HEK293 (cell line): ENCODE measurements at regions not wholly inside any gene's neighbourhood (a gene's known extent, or its start where the extent isn't known, plus 50 kb on each side); places are given as distances from the start of the nearest gene placed in this dataset.

Experiments used
- CTCF ChIA-PET: fragments of 350-600 bp; formaldehyde crosslinking; extraction: SDS; loops from one replicate; lab custom pipeline; 2021; ENCODE audit warnings: antibody characterized with exemption; lab: Yijun Ruan, JAX
- POLR2A ChIA-PET: fragments of 300-600 bp; formaldehyde crosslinking; extraction: SDS; loops from one replicate; lab custom pipeline; 2020; ENCODE audit warnings: antibody characterized with exemption, inconsistent platforms; lab: Yijun Ruan, JAX
- H3K27ac ChIP-seq: fragments of 200-500 bp; sonication (Bioruptor generic); 2 replicates; pipeline ENCODE4 v1.5.1; 2014; ENCODE audit warnings: low read depth, low read length, control low read depth, inconsistent platforms; ENCODE audit errors: extremely low read depth
- H3K36me3 ChIP-seq, 2 experiments: fragments of 200-500 bp in 1 of 2; sonication (Bioruptor generic) in 1 of 2; 1 replicate in 1 of 2; 2 replicates in 1 of 2; pipeline ENCODE4 v1.5.1; 2014 to 2017; ENCODE audit warnings: inconsistent platforms in 2 of 2, low read length in 2 of 2; ENCODE audit not compliant: control insufficient read depth in 2 of 2, insufficient read depth in 1 of 2
- H3K4me1 ChIP-seq: fragments of 200-500 bp; sonication (Bioruptor generic); 2 replicates; pipeline ENCODE4 v1.5.1; 2014; ENCODE audit warnings: mild to moderate bottlenecking, low read length, inconsistent platforms; ENCODE audit not compliant: control insufficient read depth, insufficient read depth
- H3K4me3 ChIP-seq: 2 replicates; pipeline ENCODE4 v1.5.1; 2011; ENCODE audit warnings: low read depth, mild to moderate bottlenecking, control low read depth, low read length, moderate library complexity
- H3K9me3 ChIP-seq: fragments of 200-500 bp; sonication (Bioruptor generic); 2 replicates; pipeline ENCODE4 v1.5.1; 2014; ENCODE audit warnings: low read depth, low read length, inconsistent platforms; ENCODE audit not compliant: control insufficient read depth, insufficient read depth
- FEZF1 ChIP-seq: fragments of 450-650 bp; formaldehyde crosslinking; IDR thresholded peaks from 2 replicates; pipeline ENCODE4 v1.5.1; 2016; ENCODE audit warnings: missing biosample characterization, missing genetic modification characterization
- MYNN ChIP-seq: fragments of 450-650 bp; formaldehyde crosslinking; IDR thresholded peaks from 2 replicates; pipeline ENCODE4 v1.5.1; 2016; ENCODE audit warnings: missing biosample characterization, missing genetic modification characterization, borderline replicate concordance
- WT1 ChIP-seq: fragments of 450-650 bp; formaldehyde crosslinking; IDR thresholded peaks from 2 replicates; pipeline ENCODE4 v1.5.1; 2016; ENCODE audit warnings: missing biosample characterization, missing genetic modification characterization
- YY2 ChIP-seq: fragments of 450-650 bp; formaldehyde crosslinking; IDR thresholded peaks from 2 replicates; pipeline ENCODE4 v1.5.1; 2016; ENCODE audit warnings: missing biosample characterization, missing genetic modification characterization
- ZNF114 ChIP-seq: fragments of 450-650 bp; formaldehyde crosslinking; IDR thresholded peaks from 2 replicates; pipeline ENCODE4 v1.5.0; 2017; ENCODE audit warnings: missing biosample characterization, missing genetic modification characterization
- ZNF169 ChIP-seq: fragments of 450-650 bp; formaldehyde crosslinking; IDR thresholded peaks from 2 replicates; pipeline ENCODE4 v1.5.1; 2016; ENCODE audit warnings: missing biosample characterization, missing genetic modification characterization
- ZNF175 ChIP-seq: fragments of 450-650 bp; formaldehyde crosslinking; IDR thresholded peaks from 2 replicates; pipeline ENCODE4 v1.5.1; 2016; ENCODE audit warnings: missing biosample characterization, missing genetic modification characterization
- ZNF2 ChIP-seq: fragments of 450-650 bp; formaldehyde crosslinking; IDR thresholded peaks from 2 replicates; pipeline ENCODE4 v1.5.1; 2016; ENCODE audit warnings: missing biosample characterization, missing genetic modification characterization
- ZNF211 ChIP-seq: fragments of 450-650 bp; formaldehyde crosslinking; IDR thresholded peaks from 2 replicates; pipeline ENCODE4 v1.5.1; 2016; ENCODE audit warnings: low read depth, missing biosample characterization, missing genetic modification characterization
- ZNF274 ChIP-seq, 2 experiments: fragments of 200-500 bp in 1 of 2; fragments of 450-650 bp in 1 of 2; sonication (Bioruptor generic) in 1 of 2; formaldehyde crosslinking in 1 of 2; IDR thresholded peaks; 2 replicates each; pipeline versions ENCODE4 v1.5.1 to v1.6.1; 2014 to 2016; ENCODE audit warnings: borderline replicate concordance in 1 of 2, inconsistent platforms in 1 of 2, low read length in 1 of 2, missing biosample characterization in 1 of 2, missing genetic modification characterization in 1 of 2
- ZNF280C ChIP-seq: fragments of 450-650 bp; formaldehyde crosslinking; IDR thresholded peaks from 2 replicates; pipeline ENCODE4 v1.5.1; 2016; ENCODE audit warnings: missing biosample characterization, missing genetic modification characterization
- ZNF518A ChIP-seq: fragments of 450-650 bp; formaldehyde crosslinking; conservative IDR thresholded peaks from 2 replicates; pipeline ENCODE4 v1.5.1; 2016; ENCODE audit warnings: low read depth, missing biosample characterization, missing genetic modification characterization
- ZNF558 ChIP-seq: fragments of 450-650 bp; formaldehyde crosslinking; IDR thresholded peaks from 2 replicates; pipeline ENCODE4 v1.5.1; 2016; ENCODE audit warnings: missing biosample characterization, missing genetic modification characterization
- ZNF561 ChIP-seq: fragments of 450-650 bp; IDR thresholded peaks from 2 replicates; pipeline ENCODE4 v1.5.1; 2018; ENCODE audit warnings: missing biosample characterization, missing genetic modification characterization, borderline replicate concordance
- ZNF585B ChIP-seq: fragments of 450-650 bp; formaldehyde crosslinking; IDR thresholded peaks from 2 replicates; pipeline ENCODE4 v1.5.1; 2016; ENCODE audit warnings: missing biosample characterization, missing genetic modification characterization
- ZNF626 ChIP-seq: fragments of 450-650 bp; sonication (Bioruptor Pico); formaldehyde crosslinking; IDR thresholded peaks from 2 replicates; pipeline ENCODE4 v1.5.1; 2018; ENCODE audit warnings: missing biosample characterization, missing genetic modification characterization, inconsistent platforms
- ZNF658 ChIP-seq: fragments of 450-650 bp; formaldehyde crosslinking; IDR thresholded peaks from 2 replicates; pipeline ENCODE4; 2016; ENCODE audit warnings: missing biosample characterization, missing genetic modification characterization
- ZNF660 ChIP-seq: fragments of 450-650 bp; IDR thresholded peaks from 2 replicates; pipeline ENCODE4 v1.5.1; 2018; ENCODE audit warnings: missing biosample characterization, mild to moderate bottlenecking, missing genetic modification characterization
- ZNF670 ChIP-seq: fragments of 450-650 bp; formaldehyde crosslinking; IDR thresholded peaks from 2 replicates; pipeline ENCODE4 v1.5.1; 2016; ENCODE audit warnings: missing biosample characterization, missing genetic modification characterization, low read depth
- ZNF76 ChIP-seq: fragments of 450-650 bp; formaldehyde crosslinking; IDR thresholded peaks from 2 replicates; pipeline ENCODE4; 2016; ENCODE audit warnings: low read depth, missing biosample characterization, missing genetic modification characterization, borderline replicate concordance
- ZNF768 ChIP-seq: fragments of 450-650 bp; formaldehyde crosslinking; IDR thresholded peaks from 2 replicates; pipeline ENCODE4 v1.5.1; 2018; ENCODE audit warnings: missing biosample characterization, mild to moderate bottlenecking, missing genetic modification characterization
- ZNF776 ChIP-seq: fragments of 450-650 bp; formaldehyde crosslinking; IDR thresholded peaks from 2 replicates; pipeline ENCODE4 v1.5.0; 2017; ENCODE audit warnings: missing biosample characterization, missing genetic modification characterization, borderline replicate concordance
- ZSCAN4 ChIP-seq: fragments of 450-650 bp; formaldehyde crosslinking; IDR thresholded peaks from 2 replicates; pipeline ENCODE4 v1.5.1; 2017; ENCODE audit warnings: missing biosample characterization, missing genetic modification characterization

GRCh38 chr6:3538536-3538935 is 81.7 kb upstream of the SLC22A23 start:
- Histone ChIP-seq H3K4me3 (no peak overlapping the region), H3K27ac (no peak overlapping the region), H3K9me3 (no peaks in the 10 kb centered on the region), H3K4me1 (no peaks in the 10 kb centered on the region), H3K36me3 (no peaks in the 10 kb centered on the region)
- POLR2A ChIA-PET = no interaction called here
- TF ChIP-seq ZNF114 (tag by site-specific recombination) = no peak
- no peak for TF ChIP-seq ZNF76
- TF ChIP-seq ZNF670 (tag by site-specific recombination) = no peak
- no peak for TF ChIP-seq FEZF1 (tag by site-specific recombination)
- TF ChIP-seq MYNN (tag by site-specific recombination) = no peak
- TF ChIP-seq ZNF558 (tag by site-specific recombination) = no peak
- TF ChIP-seq ZNF660 (tag by site-specific recombination) = no peak
- CTCF ChIA-PET = interaction anchor here (0.5 kb wide), 1 partner anchor 21 kb away, joined by 3 read pairs; no protein-coding TSS in a partner anchor

- no peaks in the 10 kb centered on the region for H3K9me3 ChIP-seq
- H3K27ac ChIP-seq = no peak overlapping the region
- ChIA-PET POLR2A (no interaction called here), CTCF (no interaction called here)
- H3K4me3 ChIP-seq = no peak overlapping the region
- TF ChIP-seq YY2 (tag by site-specific recombination) = no peak
- no peaks in the 10 kb centered on the region for H3K4me1 ChIP-seq
- no peaks in the 10 kb centered on the region for H3K36me3 ChIP-seq
Observed at GRCh38 chr6:3536901-3537300, 80.1 kb upstream of the SLC22A23 start.

GRCh38 chr6:3535776-3536435 is 79.1 kb upstream of the SLC22A23 start:
- H3K4me1 ChIP-seq = no peaks in the 10 kb centered on the region
- no peak overlapping the region for H3K4me3 ChIP-seq
- no peak for TF ChIP-seq ZNF518A (tag by site-specific recombination)
- TF ChIP-seq MYNN (tag by site-specific recombination) = no peak
- no peak for TF ChIP-seq ZNF768 (tag by site-specific recombination)
- TF ChIP-seq WT1 = no peak
- no peak for TF ChIP-seq ZNF776 (tag by site-specific recombination)
- no peak for TF ChIP-seq ZNF280C
- no peak for TF ChIP-seq ZNF274 (IDR thresholded peaks at IDR 0.05; ENCODE audit: low read length)
- no peak for TF ChIP-seq ZNF274 (tag by site-specific recombination; IDR thresholded peaks at IDR 0.05; ENCODE audit: borderline replicate concordance)
- TF ChIP-seq ZNF658 = no peak
- no peak for TF ChIP-seq ZNF2 (tag by site-specific recombination)
- no peak for TF ChIP-seq ZNF175 (tag by site-specific recombination)
- TF ChIP-seq ZNF561 (tag by site-specific recombination) = no peak
- TF ChIP-seq ZNF211 (tag by site-specific recombination) = no peak
- no peak for TF ChIP-seq ZSCAN4 (tag by site-specific recombination)
- TF ChIP-seq ZNF169 (tag by site-specific recombination) = no peak
- TF ChIP-seq ZNF585B (tag by site-specific recombination) = no peak
- no peak for TF ChIP-seq ZNF626 (tag by site-specific recombination)
- no peaks in the 10 kb centered on the region for H3K9me3 ChIP-seq
- ChIA-PET POLR2A (no interaction called here), CTCF (interaction anchor here (0.5 to 1.1 kb wide), 2 partner anchors 38 to 254 kb away, joined by 3 to 4 read pairs; no protein-coding TSS in a partner anchor)
- no peak overlapping the region for H3K27ac ChIP-seq
- no peaks in the 10 kb centered on the region for H3K36me3 ChIP-seq
